GM19351 (cell line): ENCODE measurements at regions not wholly inside any gene's neighbourhood (a gene's known extent, or its start where the extent isn't known, plus 50 kb on each side); places are given as distances from the start of the nearest gene placed in this dataset.
"Not testable (repeated sequence)": the region's sequence is repeated elsewhere in the genome, so short reads cannot be mapped to it uniquely, and the experiment has no call there.

ENCODE experiments used
- ATAC-seq: cut with Tn5 transposase; IDR thresholded peaks from one replicate; pipeline ENCODE4 v1.9.1; 2021; ENCODE audit warnings: mild to moderate bottlenecking, moderate library complexity; ENCODE audit not compliant: unreplicated experiment

GRCh38 chr4:131526686-131527085, 1622.4 kb upstream of the PCDH10 start:
- no peak for ATAC-seq

GRCh38 chr4:131531087-131531486, 1618.0 kb upstream of the PCDH10 start:
- no peak for ATAC-seq

- ATAC-seq, result no peak
Measured at GRCh38 chr4:131534944-131535645, 1614.0 kb upstream of the PCDH10 start.

GRCh38 chr4:131540256-131540655, 1608.8 kb upstream of the PCDH10 start:
- ATAC-seq, result no peak

GRCh38 chr4:131547506-131547981, 1601.5 kb upstream of the PCDH10 start:
- ATAC-seq, result peak; percentile 58

GRCh38 chr4:131551306-131551705, 1597.8 kb upstream of the PCDH10 start:
- ATAC-seq, result no peak

- ATAC-seq, result no peak
Measured at GRCh38 chr4:131566026-131566425, 1583.1 kb upstream of the PCDH10 start.

- ATAC-seq, result no peak
Measured at GRCh38 chr4:131584587-131584986, 1564.5 kb upstream of the PCDH10 start.

- ATAC-seq, result no peak
Measured at GRCh38 chr4:131595140-131595539, 1554.0 kb upstream of the PCDH10 start.

- no peak for ATAC-seq
Measured at GRCh38 chr4:131603705-131604104, 1545.4 kb upstream of the PCDH10 start.

- ATAC-seq, result no peak
Measured at GRCh38 chr4:131609039-131609438, 1540.1 kb upstream of the PCDH10 start.

GRCh38 chr4:131610517-131610916, 1538.6 kb upstream of the PCDH10 start:
- not testable (repeated sequence) for ATAC-seq

- no peak for ATAC-seq
Measured at GRCh38 chr4:131613086-131613823, 1535.8 kb upstream of the PCDH10 start.

- peak; percentile 74 for ATAC-seq
Measured at GRCh38 chr4:131613824-131614216, 1535.3 kb upstream of the PCDH10 start.

GRCh38 chr4:131632877-131633276, 1516.2 kb upstream of the PCDH10 start:
- ATAC-seq, result no peak

- no peak for ATAC-seq
Measured at GRCh38 chr4:131635191-131635590, 1513.9 kb upstream of the PCDH10 start.

GRCh38 chr4:131638781-131639180, 1510.3 kb upstream of the PCDH10 start:
- no peak for ATAC-seq

- ATAC-seq, result no peak
Measured at GRCh38 chr4:131644619-131645018, 1504.5 kb upstream of the PCDH10 start.

GRCh38 chr4:131649227-131649626, 1499.9 kb upstream of the PCDH10 start:
- no peak for ATAC-seq

- no peak for ATAC-seq
Measured at GRCh38 chr4:131650951-131651350, 1498.1 kb upstream of the PCDH10 start.

- ATAC-seq, result not testable (repeated sequence)
Measured at GRCh38 chr4:131683314-131683713, 1465.8 kb upstream of the PCDH10 start.

- ATAC-seq, result no peak
Measured at GRCh38 chr4:131721883-131722282, 1427.2 kb upstream of the PCDH10 start.
